IMR-90 (cell line): ENCODE measurements at regions not wholly inside any gene's neighbourhood (a gene's known extent, or its start where the extent isn't known, plus 50 kb on each side); places are given as distances from the start of the nearest gene placed in this dataset.
A peak's percentile ranks its signal among the peaks of the same experiment; 100 is the strongest.

Source experiments
- ATAC-seq: fragments of 200-7000 bp; cut with Tn5 transposase; 2 replicates; pipeline ENCODE4 v1.9.1; 2020; ENCODE audit warnings: low read depth, mild to moderate bottlenecking, moderate library complexity
- BruUV-seq: library from RNA; stranded (reverse); fragments of 400-500 nt; replicated peaks from 2 replicates; lab custom pipeline; 2021; lab: Mats Ljungman, UMichigan
- CTCF ChIA-PET: fragments of 300-600 bp; formaldehyde crosslinking; extraction: SDS; loops from one replicate; lab custom pipeline; 2021; ENCODE audit warnings: antibody characterized with exemption; lab: Yijun Ruan, JAX
- POLR2A ChIA-PET: fragments of 300-600 bp; sonication (Branson Sonifier 250); formaldehyde crosslinking; loops from one replicate; lab custom pipeline; 2022; ENCODE audit warnings: antibody characterized with exemption; ENCODE audit not compliant: unreplicated experiment; lab: Charles Lee
- DNase-seq: peaks from one replicate; pipeline ENCODE4 v3.0.0; 2013
- H2AFZ ChIP-seq: replicated peaks from 2 replicates; pipeline ENCODE3; 2013; ENCODE audit warnings: low read length, mild to moderate bottlenecking; ENCODE audit not compliant: poor library complexity
- H2AK5ac ChIP-seq: 2 replicates; pipeline ENCODE4 v1.6.1; 2013; ENCODE audit warnings: low read depth, low read length, inconsistent platforms
- H2AK9ac ChIP-seq: replicated peaks from 2 replicates; pipeline ENCODE3; 2013; ENCODE audit warnings: mild to moderate bottlenecking, low read depth, low read length, moderate library complexity; ENCODE audit not compliant: poor library complexity
- H2BK120ac ChIP-seq: 2 replicates; pipeline ENCODE4 v1.6.1; 2013; ENCODE audit warnings: low read depth, low read length, inconsistent platforms
- H2BK15ac ChIP-seq: 3 replicates; pipeline ENCODE4 v1.6.1; 2013; ENCODE audit warnings: low read depth, low read length, inconsistent platforms
- H2BK20ac ChIP-seq: 2 replicates; pipeline ENCODE4 v1.6.1; 2013; ENCODE audit warnings: low read depth, mild to moderate bottlenecking, inconsistent platforms, low read length, moderate library complexity
- H2BK5ac ChIP-seq: 2 replicates; pipeline ENCODE4 v1.6.1; 2013; ENCODE audit warnings: mild to moderate bottlenecking, low read depth, low read length, inconsistent platforms; ENCODE audit not compliant: poor library complexity, severe bottlenecking
- H3K14ac ChIP-seq: replicated peaks from 2 replicates; pipeline ENCODE4 v1.6.1; 2013; ENCODE audit warnings: low read depth, low read length, inconsistent platforms
- H3K18ac ChIP-seq: 2 replicates; pipeline ENCODE4 v1.6.1; 2013; ENCODE audit warnings: low read depth, low read length, control low read depth
- H3K23ac ChIP-seq: 2 replicates; pipeline ENCODE4 v1.6.1; 2013; ENCODE audit warnings: low read depth, low read length, inconsistent platforms
- H3K27ac ChIP-seq: 2 replicates; pipeline ENCODE4 v1.5.1; 2013; ENCODE audit warnings: mild to moderate bottlenecking, control low read depth, low read length; ENCODE audit not compliant: insufficient read depth
- H3K27me3 ChIP-seq: 2 replicates; pipeline ENCODE4 v1.6.1; 2013; ENCODE audit warnings: low read length; ENCODE audit not compliant: control insufficient read depth, insufficient read depth
- H3K36me3 ChIP-seq: 2 replicates; pipeline ENCODE4 v1.6.1; 2013; ENCODE audit warnings: low read length, mixed read lengths; ENCODE audit not compliant: control insufficient read depth, insufficient read depth
- H3K4ac ChIP-seq: 2 replicates; pipeline ENCODE4 v1.6.1; 2013; ENCODE audit warnings: low read depth, low read length, inconsistent platforms
- H3K4me1 ChIP-seq: 2 replicates; pipeline ENCODE4 v1.6.1; 2013; ENCODE audit warnings: low read length, mixed read lengths; ENCODE audit not compliant: control insufficient read depth, insufficient read depth
- H3K4me2 ChIP-seq: 2 replicates; pipeline ENCODE4 v1.6.1; 2013; ENCODE audit warnings: low read depth, mild to moderate bottlenecking, control low read depth, low read length, moderate library complexity
- H3K4me3 ChIP-seq: 2 replicates; pipeline ENCODE4 v1.5.1; 2013; ENCODE audit warnings: low read depth, mild to moderate bottlenecking, control low read depth, low read length, moderate library complexity; ENCODE audit not compliant: insufficient read depth
- H3K56ac ChIP-seq: 2 replicates; pipeline ENCODE4 v1.6.1; 2013; ENCODE audit warnings: low read length, inconsistent platforms; ENCODE audit not compliant: insufficient read depth; ENCODE audit errors: extremely low read depth
- H3K79me1 ChIP-seq, 2 experiments: 2 replicates each; pipeline ENCODE4 v1.6.1; 2013; ENCODE audit warnings: low read length in 2 of 2, inconsistent platforms in 1 of 2, low read depth in 1 of 2
- H3K9ac ChIP-seq: 2 replicates; pipeline ENCODE4 v1.6.1; 2013; ENCODE audit warnings: low read depth, low read length, control low read depth
- H3K9me1 ChIP-seq: 2 replicates; pipeline ENCODE4 v1.6.1; 2013; ENCODE audit warnings: low read length, inconsistent platforms; ENCODE audit not compliant: insufficient read depth
- H3K9me3 ChIP-seq: 2 replicates; pipeline ENCODE4 v1.6.1; 2013; ENCODE audit warnings: low read length; ENCODE audit not compliant: control insufficient read depth, insufficient read depth
- H4K20me1 ChIP-seq: 2 replicates; pipeline ENCODE4 v1.6.1; 2013; ENCODE audit warnings: low read length, inconsistent platforms; ENCODE audit not compliant: insufficient read depth
- H4K5ac ChIP-seq: 2 replicates; pipeline ENCODE4 v1.6.1; 2013; ENCODE audit warnings: mild to moderate bottlenecking, low read depth, low read length, control low read depth
- H4K8ac ChIP-seq, 2 experiments: 2 replicates each; pipeline ENCODE4 v1.6.1; 2013; ENCODE audit warnings: low read depth in 2 of 2, low read length in 2 of 2, control low read depth in 1 of 2, inconsistent platforms in 1 of 2
- H4K91ac ChIP-seq: 2 replicates; pipeline ENCODE4 v1.6.1; 2013; ENCODE audit warnings: low read depth, low read length, inconsistent platforms; ENCODE audit not compliant: insufficient read depth
- BHLHE40 ChIP-seq: fragments of 150-350 bp; IDR thresholded peaks from 2 replicates; pipeline ENCODE4 v1.6.1; 2016; ENCODE audit warnings: mild to moderate bottlenecking, low read depth, low read length
- CEBPB ChIP-seq: IDR thresholded peaks from 2 replicates; pipeline ENCODE4 v1.6.1; 2012; ENCODE audit warnings: low read depth, low read length, improper control_type of control experiment
- CHD1 ChIP-seq: IDR thresholded peaks from 2 replicates; pipeline ENCODE4 v1.6.1; 2012; ENCODE audit warnings: low read depth, low read length, improper control_type of control experiment
- MAFK ChIP-seq: IDR thresholded peaks from 2 replicates; pipeline ENCODE4 v1.6.1; 2012; ENCODE audit warnings: low read depth, low read length, improper control_type of control experiment
- MAZ ChIP-seq: IDR thresholded peaks from 2 replicates; pipeline ENCODE4 v1.6.1; 2012; ENCODE audit warnings: low read depth, mild to moderate bottlenecking, low read length, improper control_type of control experiment, moderate library complexity, borderline replicate concordance
- NFE2L2 ChIP-seq: fragments of 150-350 bp; IDR thresholded peaks from 2 replicates; pipeline ENCODE4 v1.6.1; 2016; ENCODE audit warnings: low read depth, mild to moderate bottlenecking, low read length
- RCOR1 ChIP-seq: IDR thresholded peaks from 2 replicates; pipeline ENCODE4 v1.6.1; 2012; ENCODE audit warnings: mild to moderate bottlenecking, low read length, improper control_type of control experiment; ENCODE audit not compliant: insufficient replicate concordance
- RFX5 ChIP-seq: IDR thresholded peaks from 2 replicates; pipeline ENCODE4 v1.8.0; 2012; ENCODE audit warnings: low read depth, mild to moderate bottlenecking, low read length, moderate library complexity
- WGBS, 2 experiments: methylation state at CpG; one replicate each; pipeline versions ENCODE4 v1.1.5 to v1.1.7; 2013; ENCODE audit warnings: missing lambda C conversion rate in 2 of 2; ENCODE audit not compliant: insufficient read length in 1 of 2; ENCODE audit errors: extremely low coverage in 2 of 2; 5-methylcytosine and 5-hydroxymethylcytosine counted together
- dilution Hi-C: fragments of 300-500 bp; cut with HindIII; formaldehyde crosslinking; loops from one replicate; pipeline ENCODE4 v1.14.3; 2018; ENCODE audit warnings: low sequenced_read_pairs; ENCODE audit not compliant: unreplicated experiment
- in situ Hi-C: fragments of 300-500 bp; cut with MboI; formaldehyde crosslinking; loops from 3 replicates; pipeline ENCODE4 v1.14.3; 2019; ENCODE audit warnings: low sequenced_read_pairs, inconsistent platforms, mixed read lengths
- intact Hi-C: fragments of 100-400 bp; cut with micrococcal nuclease; formaldehyde crosslinking; loops from 2 replicates; pipeline ENCODE4 v1.10.0; 2022
- TF ChIP-seq, protein P1 (sequence below): fragments of 150-350 bp; IDR thresholded peaks from 2 replicates; pipeline ENCODE4 v1.6.1; 2017; ENCODE audit warnings: mild to moderate bottlenecking, antibody characterized with exemption, low read length, low read depth
- TF ChIP-seq, protein P2 (sequence below): fragments of 150-350 bp; IDR thresholded peaks from 2 replicates; pipeline ENCODE4 v1.6.1; 2016; ENCODE audit warnings: low read depth, mild to moderate bottlenecking, low read length, moderate library complexity, borderline replicate concordance
- TF ChIP-seq, protein P3 (sequence below): conservative IDR thresholded peaks from 2 replicates; pipeline ENCODE4 v1.5.1; 2012; ENCODE audit warnings: mild to moderate bottlenecking, low read depth, low read length, improper control_type of control experiment

DNA sequence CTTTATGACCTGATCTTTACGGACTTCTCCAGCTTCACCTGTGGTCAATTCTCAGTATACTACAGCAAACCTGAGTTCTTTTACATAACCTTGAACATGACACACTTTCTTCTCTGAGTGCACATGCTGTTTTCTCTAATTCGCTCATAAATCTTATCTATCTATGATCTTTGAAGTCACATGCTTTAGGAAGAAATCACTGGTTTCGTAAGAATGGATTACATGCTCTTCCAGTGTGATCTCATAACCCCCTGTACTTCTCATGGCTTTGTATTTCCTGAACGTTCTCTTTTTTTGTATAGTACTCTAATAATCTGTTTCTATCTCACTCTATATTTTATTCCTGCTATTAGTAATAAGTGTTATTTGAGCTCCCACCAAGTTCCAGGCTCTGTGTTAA lies 1165.2 kb downstream of the TBL1XR1 start:
- no peak overlapping the region for H4K8ac ChIP-seq
- no peak overlapping the region for H2AK5ac ChIP-seq
- no peak overlapping the region for H3K4me3 ChIP-seq
- no peak overlapping the region for H3K14ac ChIP-seq
- no peak overlapping the region for H3K27ac ChIP-seq
- ATAC-seq (no peak), DNase-seq (peak; percentile 12)
- WGBS, 2 experiments: no CpG with 5 or more reads among the region's 4 CpGs
- H3K4me2 ChIP-seq: no peak overlapping the region
- no peak overlapping the region for H2BK5ac ChIP-seq
- no peaks in the 10 kb centered on the region for H3K36me3 ChIP-seq
- no peaks in the 10 kb centered on the region for H3K4me1 ChIP-seq
- no peaks in the 10 kb centered on the region for H3K9me3 ChIP-seq
- H2AFZ ChIP-seq: no peak overlapping the region
- no peak overlapping the region for H2BK20ac ChIP-seq
- ChIA-PET POLR2A (interaction anchor here (0.6 kb wide), 1 partner anchor 301 kb away, joined by 5 read pairs; no protein-coding TSS in a partner anchor), CTCF (no interaction called here)
- no peaks in the 10 kb centered on the region for H3K79me1 ChIP-seq
- H2BK120ac ChIP-seq: no peak overlapping the region
- no peak overlapping the region for H3K18ac ChIP-seq
- no peak overlapping the region for H4K5ac ChIP-seq
- no peaks in the 10 kb centered on the region for H3K27me3 ChIP-seq
- H4K20me1 ChIP-seq: no peaks in the 10 kb centered on the region
- TF ChIP-seq NFE2L2 (no peak), RCOR1 (no peak), MAFK (no peak), CEBPB (no peak), BHLHE40 (no peak), CHD1 (no peak), RFX5 (no peak), MAZ (no peak)
- TF ChIP-seq, protein P1, sequence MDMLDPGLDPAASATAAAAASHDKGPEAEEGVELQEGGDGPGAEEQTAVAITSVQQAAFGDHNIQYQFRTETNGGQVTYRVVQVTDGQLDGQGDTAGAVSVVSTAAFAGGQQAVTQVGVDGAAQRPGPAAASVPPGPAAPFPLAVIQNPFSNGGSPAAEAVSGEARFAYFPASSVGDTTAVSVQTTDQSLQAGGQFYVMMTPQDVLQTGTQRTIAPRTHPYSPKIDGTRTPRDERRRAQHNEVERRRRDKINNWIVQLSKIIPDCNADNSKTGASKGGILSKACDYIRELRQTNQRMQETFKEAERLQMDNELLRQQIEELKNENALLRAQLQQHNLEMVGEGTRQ: no peak
- TF ChIP-seq, protein P2, sequence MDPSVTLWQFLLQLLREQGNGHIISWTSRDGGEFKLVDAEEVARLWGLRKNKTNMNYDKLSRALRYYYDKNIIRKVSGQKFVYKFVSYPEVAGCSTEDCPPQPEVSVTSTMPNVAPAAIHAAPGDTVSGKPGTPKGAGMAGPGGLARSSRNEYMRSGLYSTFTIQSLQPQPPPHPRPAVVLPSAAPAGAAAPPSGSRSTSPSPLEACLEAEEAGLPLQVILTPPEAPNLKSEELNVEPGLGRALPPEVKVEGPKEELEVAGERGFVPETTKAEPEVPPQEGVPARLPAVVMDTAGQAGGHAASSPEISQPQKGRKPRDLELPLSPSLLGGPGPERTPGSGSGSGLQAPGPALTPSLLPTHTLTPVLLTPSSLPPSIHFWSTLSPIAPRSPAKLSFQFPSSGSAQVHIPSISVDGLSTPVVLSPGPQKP: no peak
- TF ChIP-seq, protein P3, sequence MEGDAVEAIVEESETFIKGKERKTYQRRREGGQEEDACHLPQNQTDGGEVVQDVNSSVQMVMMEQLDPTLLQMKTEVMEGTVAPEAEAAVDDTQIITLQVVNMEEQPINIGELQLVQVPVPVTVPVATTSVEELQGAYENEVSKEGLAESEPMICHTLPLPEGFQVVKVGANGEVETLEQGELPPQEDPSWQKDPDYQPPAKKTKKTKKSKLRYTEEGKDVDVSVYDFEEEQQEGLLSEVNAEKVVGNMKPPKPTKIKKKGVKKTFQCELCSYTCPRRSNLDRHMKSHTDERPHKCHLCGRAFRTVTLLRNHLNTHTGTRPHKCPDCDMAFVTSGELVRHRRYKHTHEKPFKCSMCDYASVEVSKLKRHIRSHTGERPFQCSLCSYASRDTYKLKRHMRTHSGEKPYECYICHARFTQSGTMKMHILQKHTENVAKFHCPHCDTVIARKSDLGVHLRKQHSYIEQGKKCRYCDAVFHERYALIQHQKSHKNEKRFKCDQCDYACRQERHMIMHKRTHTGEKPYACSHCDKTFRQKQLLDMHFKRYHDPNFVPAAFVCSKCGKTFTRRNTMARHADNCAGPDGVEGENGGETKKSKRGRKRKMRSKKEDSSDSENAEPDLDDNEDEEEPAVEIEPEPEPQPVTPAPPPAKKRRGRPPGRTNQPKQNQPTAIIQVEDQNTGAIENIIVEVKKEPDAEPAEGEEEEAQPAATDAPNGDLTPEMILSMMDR: no peak
- no peak overlapping the region for H4K91ac ChIP-seq
- no peaks in the 10 kb centered on the region for H3K9me1 ChIP-seq
- H2AK9ac ChIP-seq: no peak overlapping the region
- H3K23ac ChIP-seq: no peak overlapping the region
- intact Hi-C loops: no loop called here
- in situ Hi-C loops: no loop called here
- no peak overlapping the region for H2BK15ac ChIP-seq
- H3K4ac ChIP-seq: no peak overlapping the region
- dilution Hi-C loops: no loop called here
- no peak overlapping the region for H3K9ac ChIP-seq
- BruUV-seq: no TSS peak
- H3K56ac ChIP-seq: no peak overlapping the region
